ENCODE measurements at regions not wholly inside any gene's neighbourhood (a gene's known extent, or its start where the extent isn't known, plus 50 kb on each side); places are given as distances from the start of the nearest gene placed in this dataset.

- TF ChIP-seq CTCF (conservative IDR thresholded peaks at IDR 0.05; ENCODE audit: low read depth, low read length) (no peak), EZH2phosphoT487 (IDR thresholded peaks at IDR 0.05; ENCODE audit: borderline replicate concordance, low read length) (no peak)
Observed at GRCh38 chr2:221323513-221323912, 248.6 kb downstream of the EPHA4 start.
